Esophagus squamous epithelium (tissue), 5 donors: ENCODE measurements at regions not wholly inside any gene's neighbourhood (a gene's known extent, or its start where the extent isn't known, plus 50 kb on each side); places are given as distances from the start of the nearest gene placed in this dataset.
"Not testable (repeated sequence)": the region's sequence is repeated elsewhere in the genome, so short reads cannot be mapped to it uniquely, and the experiment has no call there.

Experiments used
- DNase-seq: peaks from one replicate; lab custom pipeline; 2025; lab: John Stamatoyannopoulos, UW
- H3K27ac ChIP-seq, 4 donors: fragments of 200-600 bp; sonication (generic); one replicate each; pipeline ENCODE4 v1.5.1; 2016 to 2019; ENCODE audit warnings: mild to moderate bottlenecking in 1 of 4
- H3K27me3 ChIP-seq, 4 donors: fragments of 200-600 bp; sonication (generic); 1 replicate in 3 of 4; 2 replicates in 1 of 4; pipeline versions ENCODE4 v1.5.1 to v1.6.0; 2017 to 2021; ENCODE audit warnings: antibody characterized with exemption in 1 of 4
- H3K36me3 ChIP-seq, 3 donors: fragments of 200-600 bp; sonication (generic); one replicate each; pipeline ENCODE4 v1.5.1; 2016 to 2019
- H3K4me1 ChIP-seq, 3 donors: fragments of 200-600 bp; sonication (generic); one replicate each; pipeline ENCODE4 v1.5.1; 2017 to 2019
- H3K4me3 ChIP-seq, 4 donors: fragments of 200-600 bp; sonication (generic); 1 replicate in 3 of 4; 2 replicates in 1 of 4; pipeline ENCODE4 v1.5.1; 2016 to 2019; ENCODE audit warnings: mild to moderate bottlenecking in 2 of 4, moderate library complexity in 1 of 4
- H3K9me3 ChIP-seq, 3 donors: fragments of 200-600 bp; sonication (generic); one replicate each; pipeline ENCODE4 v1.5.1; 2016 to 2019
- CTCF ChIP-seq, 6 experiments: fragments of 450-650 bp in 4 of 6; fragments of 200-600 bp in 2 of 6; sonication (generic) in 2 of 6; IDR thresholded peaks; one replicate each; pipeline ENCODE4 v1.5.1; 2016 to 2019; ENCODE audit warnings: antibody characterized with exemption in 6 of 6, mild to moderate bottlenecking in 4 of 6, moderate library complexity in 4 of 6
- POLR2A ChIP-seq, 4 donors: fragments of 450-650 bp; IDR thresholded peaks; one replicate each; pipeline ENCODE4 v1.6.1; 2017; ENCODE audit warnings: antibody characterized with exemption in 4 of 4, mild to moderate bottlenecking in 4 of 4, moderate library complexity in 3 of 4
- WGBS, 2 donors: methylation state at CpG; one replicate each; pipeline ENCODE4 v1.1.5; 2018; 5-methylcytosine and 5-hydroxymethylcytosine counted together
- intact Hi-C: fragments of 100-400 bp; cut with DNase I; formaldehyde crosslinking; loops from one replicate; pipeline ENCODE4 v1.15.0; 2022
- donor health status: DM: yes; HTN: yes; CAD: no.

DNA sequence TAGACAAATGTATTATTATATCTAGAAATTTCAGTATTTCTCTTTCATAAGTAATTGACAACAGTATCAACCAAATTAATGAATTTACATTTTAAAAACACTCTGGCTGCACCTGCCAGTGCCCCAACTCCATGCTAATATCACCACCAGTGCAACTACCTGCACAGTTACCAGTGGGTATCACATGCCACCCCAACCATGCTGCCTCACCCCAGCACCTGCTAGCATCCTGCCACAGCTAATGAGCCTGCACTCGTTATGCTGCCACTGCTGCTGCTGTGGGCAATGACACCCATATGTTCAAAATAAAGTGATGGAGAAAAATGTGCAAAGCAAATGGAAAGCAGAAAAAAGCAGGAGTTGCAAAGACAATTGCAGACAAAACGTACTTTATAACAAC lies 855.9 kb upstream of the MANEA start:
- TF ChIP-seq CTCF (IDR thresholded peaks at IDR 0.05) (no peak), POLR2A (IDR thresholded peaks at IDR 0.05) (no peak)
- no peaks in the 10 kb centered on the region for H3K4me1 ChIP-seq
- peaks cover 0 to 3% (median 0%) of the 10 kb centered on the region in 3 donors for H3K9me3 ChIP-seq
- intact Hi-C loops: no loop called here
- H3K36me3 ChIP-seq: no peaks in the 10 kb centered on the region
- H3K27me3 ChIP-seq: no peaks in the 10 kb centered on the region
- 49 to 53% methylated on average over 2 of the region's 2 CpGs for WGBS, 2 donors
- no peak overlapping the region for H3K4me3 ChIP-seq
- H3K27ac ChIP-seq: no peak overlapping the region
- DNase-seq: no peak

GRCh38 chr6:94713446-94713845 lies 863.9 kb upstream of the MANEA start:
- WGBS, 2 donors: 43 to 44% methylated on average over 1 of the region's 1 CpG
- H3K4me3 ChIP-seq: no peak overlapping the region
- no peaks in the 10 kb centered on the region for H3K27me3 ChIP-seq
- no peak overlapping the region for H3K27ac ChIP-seq
- intact Hi-C loops: no loop called here
- H3K9me3 ChIP-seq: no peaks in the 10 kb centered on the region
- no peak for DNase-seq
- TF ChIP-seq CTCF (IDR thresholded peaks at IDR 0.05) (no peak), POLR2A (IDR thresholded peaks at IDR 0.05) (no peak)
- H3K4me1 ChIP-seq: no peaks in the 10 kb centered on the region
- H3K36me3 ChIP-seq: no peaks in the 10 kb centered on the region

DNA sequence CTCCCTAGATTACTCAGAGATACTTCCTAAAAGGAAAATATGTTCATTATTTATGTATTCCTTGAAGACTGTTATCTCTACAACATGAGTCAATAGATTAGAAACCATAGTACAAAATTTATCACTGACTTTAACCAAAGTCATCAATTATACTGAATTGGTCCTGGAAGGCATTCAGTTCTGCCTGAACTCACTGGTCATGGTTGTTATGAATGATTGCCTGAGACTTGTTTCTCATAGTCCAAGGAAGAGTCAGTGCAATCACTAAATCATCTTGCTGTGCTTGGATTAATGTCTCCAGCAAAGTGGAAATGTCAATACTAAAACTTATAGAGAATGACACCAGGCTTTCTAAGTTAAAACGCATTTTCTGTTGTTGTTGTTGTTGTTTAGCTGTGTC lies 878.6 kb upstream of the MANEA start:
- H3K4me1 ChIP-seq: no peaks in the 10 kb centered on the region
- H3K9me3 ChIP-seq: no peaks in the 10 kb centered on the region
- H3K27me3 ChIP-seq: no peaks in the 10 kb centered on the region
- no peak for DNase-seq
- WGBS, 2 donors: 41 to 67% methylated on average over 1 of the region's 1 CpG
- intact Hi-C loops: no loop called here
- H3K36me3 ChIP-seq: no peaks in the 10 kb centered on the region
- no peak overlapping the region for H3K27ac ChIP-seq
- H3K4me3 ChIP-seq: no peak overlapping the region
- TF ChIP-seq POLR2A (IDR thresholded peaks at IDR 0.05) (no peak), CTCF (IDR thresholded peaks at IDR 0.05) (no peak)

DNA sequence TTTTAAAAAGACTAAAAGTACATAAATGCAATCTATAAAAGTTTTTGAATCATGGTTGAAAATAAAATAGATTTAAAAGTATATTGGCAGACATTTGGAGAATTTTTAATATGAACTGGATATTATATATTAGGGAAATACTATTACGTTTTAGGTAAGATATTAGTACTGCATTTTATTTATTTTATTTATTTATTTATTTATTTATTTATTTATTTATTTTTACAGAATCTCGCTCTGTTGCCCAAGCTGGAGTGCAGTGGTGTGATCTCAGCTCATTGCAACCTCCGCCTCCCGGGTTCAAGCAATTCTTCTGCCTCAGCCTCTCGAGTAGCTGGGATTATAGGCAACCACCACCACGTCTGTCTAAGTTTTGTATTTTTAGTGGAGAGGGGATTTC lies 890.1 kb upstream of the MANEA start:
- H3K4me1 ChIP-seq, H3K9me3 ChIP-seq, DNase-seq, intact Hi-C loops, H3K4me3 ChIP-seq, H3K27ac ChIP-seq, H3K27me3 ChIP-seq, H3K36me3 ChIP-seq: not testable (repeated sequence)
- WGBS, 2 donors: 88 to 91% methylated on average over 6 of the region's 6 CpGs

- DNase-seq: no peak
- intact Hi-C loops: no loop called here
- WGBS, 2 donors: 35 to 46% methylated on average over 3 of the region's 3 CpGs
Measured at GRCh38 chr6:94683409-94683808, 893.9 kb upstream of the MANEA start.

More at GRCh38 chr6:94683409-94683808, 893.9 kb upstream of the MANEA start:
- Histone ChIP-seq H3K36me3 (no peaks in the 10 kb centered on the region), H3K4me3 (no peak overlapping the region), H3K4me1 (no peaks in the 10 kb centered on the region), H3K27me3 (no peaks in the 10 kb centered on the region), H3K27ac (no peak overlapping the region), H3K9me3 (peaks cover 0 to 3% (median 0%) of the 10 kb centered on the region in 3 donors)
- no peak for TF ChIP-seq CTCF (IDR thresholded peaks at IDR 0.05)
- no peak for TF ChIP-seq POLR2A (IDR thresholded peaks at IDR 0.05)
